ENCODE measurements at regions not wholly inside any gene's neighbourhood (a gene's known extent, or its start where the extent isn't known, plus 50 kb on each side); places are given as distances from the start of the nearest gene placed in this dataset.

DNA sequence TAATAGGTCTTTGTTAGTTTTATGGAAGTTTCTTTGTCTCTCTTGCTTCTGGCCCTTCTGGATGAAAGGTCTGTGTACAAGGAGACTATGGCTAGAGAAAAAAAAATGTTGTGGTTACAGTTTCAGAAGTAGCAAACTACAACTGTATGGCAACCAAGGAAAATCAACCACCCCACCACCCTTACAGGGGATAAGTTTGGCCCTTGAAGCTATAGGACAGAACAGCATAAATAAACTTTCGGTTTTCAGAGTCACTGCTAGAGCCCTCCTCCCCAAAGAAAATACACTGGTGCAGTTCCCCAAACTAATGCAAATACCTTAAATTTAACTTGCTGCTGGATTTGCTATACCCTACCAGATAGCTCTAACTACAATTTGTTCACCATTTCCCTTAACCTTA, 1216.7 kb downstream of the EFNA5 start:
- H3K36me3 ChIP-seq (ENCODE audit: control insufficient read depth in 2 of 2, insufficient read depth in 1 of 2, low read length in 2 of 2) = no peaks in the 10 kb centered on the region
- H3K4me1 ChIP-seq (ENCODE audit: control insufficient read depth, insufficient read depth, low read length) = no peaks in the 10 kb centered on the region
- no peaks in the 10 kb centered on the region for H3K9me3 ChIP-seq (ENCODE audit: control insufficient read depth, insufficient read depth, low read depth, low read length)
- TF ChIP-seq TCF7L2 (IDR thresholded peaks at IDR 0.05; ENCODE audit: borderline replicate concordance, low read depth, low read length) (no peak), ZNF629 (tag by site-specific recombination; IDR thresholded peaks at IDR 0.05) (no peak), BCL11A (tag by site-specific recombination; IDR thresholded peaks at IDR 0.05; ENCODE audit: low read depth) (no peak), ZBTB17 (tag by site-specific recombination; IDR thresholded peaks at IDR 0.05) (no peak), ZNF843 (tag by site-specific recombination; IDR thresholded peaks at IDR 0.05) (no peak), HOXD13 (CRISPR knock-in tag; IDR thresholded peaks at IDR 0.05; ENCODE audit: borderline replicate concordance) (no peak), HOXA7 (CRISPR knock-in tag; IDR thresholded peaks at IDR 0.05; ENCODE audit: borderline replicate concordance) (no peak)
- TF ChIP-seq, protein P1, sequence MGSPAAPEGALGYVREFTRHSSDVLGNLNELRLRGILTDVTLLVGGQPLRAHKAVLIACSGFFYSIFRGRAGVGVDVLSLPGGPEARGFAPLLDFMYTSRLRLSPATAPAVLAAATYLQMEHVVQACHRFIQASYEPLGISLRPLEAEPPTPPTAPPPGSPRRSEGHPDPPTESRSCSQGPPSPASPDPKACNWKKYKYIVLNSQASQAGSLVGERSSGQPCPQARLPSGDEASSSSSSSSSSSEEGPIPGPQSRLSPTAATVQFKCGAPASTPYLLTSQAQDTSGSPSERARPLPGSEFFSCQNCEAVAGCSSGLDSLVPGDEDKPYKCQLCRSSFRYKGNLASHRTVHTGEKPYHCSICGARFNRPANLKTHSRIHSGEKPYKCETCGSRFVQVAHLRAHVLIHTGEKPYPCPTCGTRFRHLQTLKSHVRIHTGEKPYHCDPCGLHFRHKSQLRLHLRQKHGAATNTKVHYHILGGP (tag by site-specific recombination; IDR thresholded peaks at IDR 0.05) = no peak
- TF ChIP-seq, protein P2, sequence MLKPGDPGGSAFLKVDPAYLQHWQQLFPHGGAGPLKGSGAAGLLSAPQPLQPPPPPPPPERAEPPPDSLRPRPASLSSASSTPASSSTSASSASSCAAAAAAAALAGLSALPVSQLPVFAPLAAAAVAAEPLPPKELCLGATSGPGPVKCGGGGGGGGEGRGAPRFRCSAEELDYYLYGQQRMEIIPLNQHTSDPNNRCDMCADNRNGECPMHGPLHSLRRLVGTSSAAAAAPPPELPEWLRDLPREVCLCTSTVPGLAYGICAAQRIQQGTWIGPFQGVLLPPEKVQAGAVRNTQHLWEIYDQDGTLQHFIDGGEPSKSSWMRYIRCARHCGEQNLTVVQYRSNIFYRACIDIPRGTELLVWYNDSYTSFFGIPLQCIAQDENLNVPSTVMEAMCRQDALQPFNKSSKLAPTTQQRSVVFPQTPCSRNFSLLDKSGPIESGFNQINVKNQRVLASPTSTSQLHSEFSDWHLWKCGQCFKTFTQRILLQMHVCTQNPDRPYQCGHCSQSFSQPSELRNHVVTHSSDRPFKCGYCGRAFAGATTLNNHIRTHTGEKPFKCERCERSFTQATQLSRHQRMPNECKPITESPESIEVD (tag by site-specific recombination; IDR thresholded peaks at IDR 0.05) = no peak
- TF ChIP-seq, protein P3, sequence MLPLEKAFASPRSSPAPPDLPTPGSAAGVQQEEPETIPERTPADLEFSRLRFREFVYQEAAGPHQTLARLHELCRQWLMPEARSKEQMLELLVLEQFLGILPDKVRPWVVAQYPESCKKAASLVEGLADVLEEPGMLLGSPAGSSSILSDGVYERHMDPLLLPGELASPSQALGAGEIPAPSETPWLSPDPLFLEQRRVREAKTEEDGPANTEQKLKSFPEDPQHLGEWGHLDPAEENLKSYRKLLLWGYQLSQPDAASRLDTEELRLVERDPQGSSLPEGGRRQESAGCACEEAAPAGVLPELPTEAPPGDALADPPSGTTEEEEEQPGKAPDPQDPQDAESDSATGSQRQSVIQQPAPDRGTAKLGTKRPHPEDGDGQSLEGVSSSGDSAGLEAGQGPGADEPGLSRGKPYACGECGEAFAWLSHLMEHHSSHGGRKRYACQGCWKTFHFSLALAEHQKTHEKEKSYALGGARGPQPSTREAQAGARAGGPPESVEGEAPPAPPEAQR (tag by site-specific recombination; IDR thresholded peaks at IDR 0.05) = no peak
- no peak overlapping the region for H3K4me3 ChIP-seq (ENCODE audit: low read depth, low read length)
- H3K27ac ChIP-seq (ENCODE audit: extremely low read depth, low read depth, low read length) = no peak overlapping the region
- POLR2A ChIA-PET = interaction anchor here (0.5 kb wide), 1 partner anchor 402 kb away, joined by 4 read pairs; no protein-coding TSS in a partner anchor
- CTCF ChIA-PET = interaction anchor here (0.6 to 2.0 kb wide), 11 partner anchors 10 to 1221 kb away, joined by 3 to 13 read pairs (median 3); no protein-coding TSS in a partner anchor

DNA sequence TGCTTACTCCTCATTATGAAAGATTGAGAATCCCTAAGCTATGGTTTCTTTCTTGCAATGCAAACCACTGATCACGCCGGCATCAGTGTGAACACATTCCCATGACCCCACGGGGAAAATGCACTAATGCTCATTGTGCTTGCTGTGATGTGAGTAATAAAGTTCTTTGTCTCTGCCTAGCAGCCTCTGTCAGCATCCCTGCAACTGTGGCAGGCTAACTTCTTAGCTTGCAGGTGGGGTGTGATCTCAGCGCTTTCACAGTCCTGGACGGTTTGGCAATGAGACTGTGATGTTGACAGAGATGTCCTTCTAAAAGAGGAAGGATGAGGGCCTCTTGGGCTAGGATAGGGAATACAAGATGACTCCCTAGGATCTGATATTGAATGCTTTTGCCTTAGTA, 1218.7 kb downstream of the EFNA5 start:
- no peaks in the 10 kb centered on the region for H3K9me3 ChIP-seq (ENCODE audit: control insufficient read depth, insufficient read depth, low read depth, low read length)
- H3K27ac ChIP-seq (ENCODE audit: extremely low read depth, low read depth, low read length) = no peak overlapping the region
- ChIA-PET CTCF (interaction anchor here (0.6 kb wide), 1 partner anchor 1875 kb away, joined by 3 read pairs; no protein-coding TSS in a partner anchor), POLR2A (no interaction called here)
- no peaks in the 10 kb centered on the region for H3K36me3 ChIP-seq (ENCODE audit: control insufficient read depth in 2 of 2, insufficient read depth in 1 of 2, low read length in 2 of 2)
- no peaks in the 10 kb centered on the region for H3K4me1 ChIP-seq (ENCODE audit: control insufficient read depth, insufficient read depth, low read length)
- TF ChIP-seq ZNF223 (tag by site-specific recombination; IDR thresholded peaks at IDR 0.05) (no peak), TRIM28 (IDR thresholded peaks at IDR 0.05; ENCODE audit: borderline replicate concordance, low read length) (no peak), MEIS1 (CRISPR knock-in tag; IDR thresholded peaks at IDR 0.05; ENCODE audit: borderline replicate concordance) (no peak), ZSCAN23 (tag by site-specific recombination; IDR thresholded peaks at IDR 0.05) (no peak), FEZF1 (tag by site-specific recombination; IDR thresholded peaks at IDR 0.05) (no peak), KLF1 (tag by site-specific recombination; IDR thresholded peaks at IDR 0.05) (no peak)
- no peak overlapping the region for H3K4me3 ChIP-seq (ENCODE audit: low read depth, low read length)

DNA sequence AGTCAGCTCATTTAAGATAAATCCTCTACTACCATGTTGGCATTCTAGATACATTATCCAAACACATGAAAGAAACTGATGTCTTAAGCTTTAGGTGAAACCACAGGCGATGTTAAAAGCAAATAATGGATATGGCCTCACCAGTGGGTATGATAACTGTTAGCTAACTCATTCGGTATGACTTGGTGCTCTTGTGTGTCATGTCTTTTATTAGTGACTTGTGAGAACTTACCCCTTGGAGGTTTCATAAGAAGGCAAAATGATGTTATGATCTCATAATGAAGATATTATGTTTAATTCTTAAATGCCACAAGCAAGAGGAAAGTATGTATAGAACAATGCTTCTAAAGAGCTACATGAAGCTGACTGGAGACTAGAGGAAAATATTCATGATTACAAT, 1227.0 kb downstream of the EFNA5 start:
- CTCF ChIA-PET = no interaction called here
- TF ChIP-seq ZNF561 (tag by site-specific recombination; IDR thresholded peaks at IDR 0.05; ENCODE audit: borderline replicate concordance) (no peak), ZNF184 (tag by site-specific recombination; IDR thresholded peaks at IDR 0.05) (no peak), ZNF596 (tag by site-specific recombination; IDR thresholded peaks at IDR 0.05) (no peak), ZSCAN30 (tag by site-specific recombination; IDR thresholded peaks at IDR 0.05) (no peak)
- TF ChIP-seq, protein P4, sequence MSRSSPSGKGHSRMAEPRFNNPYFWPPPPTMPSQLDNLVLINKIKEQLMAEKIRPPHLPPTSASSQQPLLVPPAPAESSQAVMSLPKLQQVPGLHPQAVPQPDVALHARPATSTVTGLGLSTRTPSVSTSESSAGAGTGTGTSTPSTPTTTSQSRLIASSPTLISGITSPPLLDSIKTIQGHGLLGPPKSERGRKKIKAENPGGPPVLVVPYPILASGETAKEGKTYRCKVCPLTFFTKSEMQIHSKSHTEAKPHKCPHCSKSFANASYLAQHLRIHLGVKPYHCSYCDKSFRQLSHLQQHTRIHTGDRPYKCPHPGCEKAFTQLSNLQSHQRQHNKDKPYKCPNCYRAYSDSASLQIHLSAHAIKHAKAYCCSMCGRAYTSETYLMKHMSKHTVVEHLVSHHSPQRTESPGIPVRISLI (tag by site-specific recombination; IDR thresholded peaks at IDR 0.05) = no peak
- TF ChIP-seq, protein P5, sequence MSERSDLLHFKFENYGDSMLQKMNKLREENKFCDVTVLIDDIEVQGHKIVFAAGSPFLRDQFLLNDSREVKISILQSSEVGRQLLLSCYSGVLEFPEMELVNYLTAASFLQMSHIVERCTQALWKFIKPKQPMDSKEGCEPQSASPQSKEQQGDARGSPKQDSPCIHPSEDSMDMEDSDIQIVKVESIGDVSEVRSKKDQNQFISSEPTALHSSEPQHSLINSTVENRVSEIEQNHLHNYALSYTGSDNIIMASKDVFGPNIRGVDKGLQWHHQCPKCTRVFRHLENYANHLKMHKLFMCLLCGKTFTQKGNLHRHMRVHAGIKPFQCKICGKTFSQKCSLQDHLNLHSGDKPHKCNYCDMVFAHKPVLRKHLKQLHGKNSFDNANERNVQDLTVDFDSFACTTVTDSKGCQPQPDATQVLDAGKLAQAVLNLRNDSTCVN (tag by site-specific recombination; optimal IDR thresholded peaks at IDR 0.05) = no peak
- TF ChIP-seq, protein P6, sequence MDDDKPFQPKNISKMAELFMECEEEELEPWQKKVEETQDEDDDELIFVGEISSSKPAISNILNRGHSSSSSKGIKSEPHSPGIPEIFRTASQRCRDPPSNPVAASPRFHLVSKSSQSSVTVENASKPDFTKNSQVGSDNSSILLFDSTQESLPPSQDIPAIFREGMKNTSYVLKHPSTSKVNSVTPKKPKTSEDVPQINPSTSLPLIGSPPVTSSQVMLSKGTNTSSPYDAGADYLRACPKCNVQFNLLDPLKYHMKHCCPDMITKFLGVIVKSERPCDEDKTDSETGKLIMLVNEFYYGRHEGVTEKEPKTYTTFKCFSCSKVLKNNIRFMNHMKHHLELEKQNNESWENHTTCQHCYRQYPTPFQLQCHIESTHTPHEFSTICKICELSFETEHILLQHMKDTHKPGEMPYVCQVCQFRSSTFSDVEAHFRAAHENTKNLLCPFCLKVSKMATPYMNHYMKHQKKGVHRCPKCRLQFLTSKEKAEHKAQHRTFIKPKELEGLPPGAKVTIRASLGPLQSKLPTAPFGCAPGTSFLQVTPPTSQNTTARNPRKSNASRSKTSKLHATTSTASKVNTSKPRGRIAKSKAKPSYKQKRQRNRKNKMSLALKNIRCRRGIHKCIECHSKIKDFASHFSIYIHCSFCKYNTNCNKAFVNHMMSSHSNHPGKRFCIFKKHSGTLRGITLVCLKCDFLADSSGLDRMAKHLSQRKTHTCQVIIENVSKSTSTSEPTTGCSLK (tag by site-specific recombination; IDR thresholded peaks at IDR 0.05) = no peak

More for the DNA sequence above, 1227.0 kb downstream of the EFNA5 start:
- Histone ChIP-seq H3K4me1 (ENCODE audit: control insufficient read depth, insufficient read depth, low read length) (no peaks in the 10 kb centered on the region), H3K4me3 (ENCODE audit: low read depth, low read length) (no peak overlapping the region), H3K9me3 (ENCODE audit: control insufficient read depth, insufficient read depth, low read depth, low read length) (no peaks in the 10 kb centered on the region), H3K36me3 (ENCODE audit: control insufficient read depth in 2 of 2, insufficient read depth in 1 of 2, low read length in 2 of 2) (no peaks in the 10 kb centered on the region), H3K27ac (ENCODE audit: extremely low read depth, low read depth, low read length) (no peak overlapping the region)
- POLR2A ChIA-PET = no interaction called here

Data from HEK293 (cell line).